DOHH2 (cell line): ENCODE measurements at regions not wholly inside any gene's neighbourhood (a gene's known extent, or its start where the extent isn't known, plus 50 kb on each side); places are given as distances from the start of the nearest gene placed in this dataset.

Experiments
- H3F3A ChIP-seq: fragments of 200-600 bp; sonication (generic), shearing (Covaris generic); 2 replicates; pipeline ENCODE4 v1.6.0; 2016; ENCODE audit warnings: antibody characterized with exemption, mild to moderate bottlenecking; ENCODE audit not compliant: control insufficient read depth, insufficient read depth
- H3K27ac ChIP-seq: fragments of 200-600 bp; sonication (generic); 2 replicates; pipeline ENCODE4 v1.5.1; 2014; ENCODE audit warnings: low read depth, mild to moderate bottlenecking, low read length, moderate library complexity
- H3K27me3 ChIP-seq: fragments of 200-600 bp; sonication (generic); 2 replicates; pipeline ENCODE4 v1.6.1; 2014; ENCODE audit warnings: mild to moderate bottlenecking, low read length, mixed read lengths; ENCODE audit not compliant: control insufficient read depth
- H3K36me3 ChIP-seq: fragments of 200-600 bp; sonication (generic); 2 replicates; pipeline ENCODE4 v1.6.1; 2014; ENCODE audit warnings: mild to moderate bottlenecking, low read length, moderate library complexity, mixed read lengths; ENCODE audit not compliant: control insufficient read depth
- H3K4me1 ChIP-seq: fragments of 200-600 bp; sonication (generic); 2 replicates; pipeline ENCODE4 v1.6.1; 2014; ENCODE audit warnings: mild to moderate bottlenecking, low read length, mixed read lengths; ENCODE audit not compliant: control insufficient read depth
- H3K4me2 ChIP-seq: fragments of 200-600 bp; sonication (generic); 2 replicates; pipeline ENCODE4 v1.6.0; 2014; ENCODE audit warnings: mild to moderate bottlenecking, low read length, moderate library complexity
- H3K4me3 ChIP-seq: fragments of 200-600 bp; sonication (generic); 2 replicates; pipeline ENCODE4 v1.5.1; 2014; ENCODE audit warnings: mild to moderate bottlenecking, low read length, mixed read lengths
- H3K79me2 ChIP-seq: fragments of 200-600 bp; sonication (generic); 2 replicates; pipeline ENCODE4 v1.6.1; 2014; ENCODE audit warnings: mild to moderate bottlenecking, low read length, mixed read lengths; ENCODE audit not compliant: control insufficient read depth
- H3K9me2 ChIP-seq: fragments of 200-600 bp; sonication (generic); replicated peaks from 2 replicates; pipeline ENCODE4 v1.6.1; 2014; ENCODE audit warnings: mild to moderate bottlenecking, low read length, mixed read lengths; ENCODE audit not compliant: control insufficient read depth
- H3K9me3 ChIP-seq: fragments of 200-600 bp; sonication (generic); 2 replicates; pipeline ENCODE4 v1.6.1; 2014; ENCODE audit warnings: antibody characterized with exemption, low read length, mixed read lengths; ENCODE audit not compliant: control insufficient read depth, insufficient read depth
- H4K20me1 ChIP-seq: fragments of 200-600 bp; sonication (generic); 2 replicates; pipeline ENCODE4 v1.6.0; 2014; ENCODE audit warnings: low read depth, mild to moderate bottlenecking, antibody characterized with exemption, low read length, moderate library complexity; ENCODE audit not compliant: control insufficient read depth, insufficient read depth
- EZH2phosphoT487 ChIP-seq: fragments of 200-600 bp; sonication (generic); IDR thresholded peaks from 2 replicates; pipeline ENCODE4 v1.6.1; 2017; ENCODE audit warnings: borderline replicate concordance, mild to moderate bottlenecking, antibody characterized with exemption, low read length, moderate library complexity, mixed read lengths
- TF ChIP-seq, protein P1 (sequence below): fragments of 200-600 bp; sonication (generic); IDR thresholded peaks from one replicate; pipeline ENCODE4 v1.5.1; 2014; ENCODE audit warnings: antibody characterized with exemption, mild to moderate bottlenecking, low read depth, low read length; ENCODE audit not compliant: poor library complexity, severe bottlenecking

- Histone ChIP-seq H3K4me2 (no peak overlapping the region), H3K27ac (no peak overlapping the region)
Measured at GRCh38 chr5:125295405-125295872, 549.0 kb upstream of the ZNF608 start.

DNA sequence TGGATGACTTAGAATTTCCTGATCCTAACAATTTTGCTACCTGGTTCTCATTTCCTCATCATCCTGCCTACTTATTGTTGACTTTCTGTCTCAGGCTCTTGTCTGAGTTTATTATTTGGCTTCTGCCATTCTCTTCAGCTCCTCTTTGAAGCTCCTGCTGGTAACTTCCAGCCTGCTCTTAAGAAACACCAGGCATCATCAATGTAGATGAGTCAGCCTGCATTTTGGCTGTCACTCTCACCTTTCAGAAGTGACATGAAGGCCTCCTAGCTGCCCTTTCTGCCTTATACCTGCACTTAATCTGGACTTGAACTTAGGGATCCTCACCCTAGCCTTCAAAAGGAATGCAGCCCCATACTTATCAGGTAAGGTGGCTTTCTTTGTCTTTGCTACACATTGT lies 551.8 kb upstream of the ZNF608 start:
- TF ChIP-seq, protein P1, sequence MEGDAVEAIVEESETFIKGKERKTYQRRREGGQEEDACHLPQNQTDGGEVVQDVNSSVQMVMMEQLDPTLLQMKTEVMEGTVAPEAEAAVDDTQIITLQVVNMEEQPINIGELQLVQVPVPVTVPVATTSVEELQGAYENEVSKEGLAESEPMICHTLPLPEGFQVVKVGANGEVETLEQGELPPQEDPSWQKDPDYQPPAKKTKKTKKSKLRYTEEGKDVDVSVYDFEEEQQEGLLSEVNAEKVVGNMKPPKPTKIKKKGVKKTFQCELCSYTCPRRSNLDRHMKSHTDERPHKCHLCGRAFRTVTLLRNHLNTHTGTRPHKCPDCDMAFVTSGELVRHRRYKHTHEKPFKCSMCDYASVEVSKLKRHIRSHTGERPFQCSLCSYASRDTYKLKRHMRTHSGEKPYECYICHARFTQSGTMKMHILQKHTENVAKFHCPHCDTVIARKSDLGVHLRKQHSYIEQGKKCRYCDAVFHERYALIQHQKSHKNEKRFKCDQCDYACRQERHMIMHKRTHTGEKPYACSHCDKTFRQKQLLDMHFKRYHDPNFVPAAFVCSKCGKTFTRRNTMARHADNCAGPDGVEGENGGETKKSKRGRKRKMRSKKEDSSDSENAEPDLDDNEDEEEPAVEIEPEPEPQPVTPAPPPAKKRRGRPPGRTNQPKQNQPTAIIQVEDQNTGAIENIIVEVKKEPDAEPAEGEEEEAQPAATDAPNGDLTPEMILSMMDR, result no peak
- no peak for TF ChIP-seq EZH2phosphoT487
- H3K9me3 ChIP-seq, result no peaks in the 10 kb centered on the region
- H3K36me3 ChIP-seq, result no peaks in the 10 kb centered on the region
- H4K20me1 ChIP-seq, result no peaks in the 10 kb centered on the region
- H3K9me2 ChIP-seq, result no peaks in the 10 kb centered on the region
- H3K79me2 ChIP-seq, result no peaks in the 10 kb centered on the region
- no peaks in the 10 kb centered on the region for H3K27me3 ChIP-seq
- H3K4me1 ChIP-seq, result peaks cover under 1% of the 10 kb centered on the region; the same call in 1 of the 2 replicates
- H3K27ac ChIP-seq, result no peak overlapping the region
- H3F3A ChIP-seq, result no peaks in the 10 kb centered on the region
- H3K4me2 ChIP-seq, result no peak overlapping the region
- H3K4me3 ChIP-seq, result no peak overlapping the region

More at GRCh38 chr5:125295405-125295872, 549.0 kb upstream of the ZNF608 start:
- Histone ChIP-seq H3F3A (no peaks in the 10 kb centered on the region), H3K9me2 (no peaks in the 10 kb centered on the region), H3K79me2 (no peaks in the 10 kb centered on the region), H3K4me3 (no peak overlapping the region), H3K9me3 (no peaks in the 10 kb centered on the region), H3K36me3 (no peaks in the 10 kb centered on the region), H4K20me1 (no peaks in the 10 kb centered on the region), H3K4me1 (peaks cover 15% of the 10 kb centered on the region), H3K27me3 (no peaks in the 10 kb centered on the region)
- TF ChIP-seq, protein P1, result no peak
- TF ChIP-seq EZH2phosphoT487, result no peak

DNA sequence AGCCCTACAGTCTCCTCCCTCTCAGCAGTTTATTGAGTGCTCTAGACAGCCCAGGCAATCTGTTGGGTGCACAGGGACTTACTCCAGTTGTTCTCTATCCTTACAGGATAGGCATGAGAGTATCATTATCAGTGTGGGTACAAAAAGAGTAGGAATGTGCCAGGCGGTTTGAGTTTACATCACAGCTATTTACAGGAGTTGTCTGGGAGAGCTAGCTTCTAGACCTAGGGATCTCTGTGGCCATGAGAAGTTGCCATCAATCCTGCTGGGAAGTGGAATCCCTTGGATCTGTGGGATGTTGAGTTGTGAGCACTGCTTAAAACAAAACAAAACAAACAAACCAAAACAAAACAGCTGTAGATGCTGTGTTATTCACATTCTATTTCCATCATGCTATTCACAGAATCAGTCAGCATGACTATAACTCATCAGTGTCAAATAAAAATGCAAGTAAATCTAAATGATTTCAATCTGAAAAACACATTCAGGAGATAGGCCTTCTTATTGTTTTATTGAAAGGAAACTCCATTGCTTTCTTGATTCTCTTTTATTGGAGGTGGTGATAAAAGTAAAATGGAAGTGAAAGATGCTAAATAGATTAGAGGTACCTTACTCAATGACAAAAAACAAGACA lies 552.4 kb upstream of the ZNF608 start:
- TF ChIP-seq, protein P1, result no peak
- no peak for TF ChIP-seq EZH2phosphoT487
- no peak overlapping the region for H3K4me2 ChIP-seq
- no peaks in the 10 kb centered on the region for H3F3A ChIP-seq
- no peaks in the 10 kb centered on the region for H3K36me3 ChIP-seq
- H3K9me3 ChIP-seq, result no peaks in the 10 kb centered on the region
- H3K27me3 ChIP-seq, result no peaks in the 10 kb centered on the region
- no peaks in the 10 kb centered on the region for H4K20me1 ChIP-seq
- H3K4me3 ChIP-seq, result no peak overlapping the region
- H3K9me2 ChIP-seq, result no peaks in the 10 kb centered on the region
- H3K4me1 ChIP-seq, result no peaks in the 10 kb centered on the region
- H3K79me2 ChIP-seq, result no peaks in the 10 kb centered on the region
- H3K27ac ChIP-seq, result no peak overlapping the region
